HCT116 (cell line): ENCODE measurements at regions not wholly inside any gene's neighbourhood (a gene's known extent, or its start where the extent isn't known, plus 50 kb on each side); places are given as distances from the start of the nearest gene placed in this dataset.

ENCODE experiments used
- ATAC-seq: fragments of 200-7000 bp; cut with Tn5 transposase; 2 replicates; pipeline ENCODE4 v1.9.1; 2020; ENCODE audit warnings: mild to moderate bottlenecking, moderate library complexity
- BruUV-seq: library from RNA; stranded (reverse); fragments of 400-500 nt; replicated peaks from 2 replicates; lab custom pipeline; 2021; lab: Mats Ljungman, UMichigan
- CTCF ChIA-PET: fragments of 300-600 bp; sonication (Branson Sonifier 250); formaldehyde crosslinking; loops from one replicate; lab custom pipeline; 2021; ENCODE audit warnings: antibody characterized with exemption; lab: Charles Lee
- POLR2A ChIA-PET: fragments of 300-600, 350-600 bp; sonication (Branson Sonifier 250); formaldehyde crosslinking; loops from one replicate; lab custom pipeline; 2021; ENCODE audit warnings: antibody characterized with exemption; lab: Charles Lee
- RAD21 ChIA-PET, 2 experiments: fragments of 300-600 bp; sonication (Branson Sonifier 250); formaldehyde crosslinking; loops; one replicate each; lab custom pipeline; 2023; ENCODE audit warnings: low total read pairs in 2 of 2; ENCODE audit not compliant: uncharacterized antibody in 2 of 2, unreplicated experiment in 2 of 2, low non-redundant PET in 1 of 2; lab: Charles Lee
- DNase-seq: peaks from one replicate; pipeline ENCODE4 v3.0.0-alpha.2; 2010; ENCODE audit warnings: low read depth, low spot score
- H2AFZ ChIP-seq: fragments of 200-600 bp; shearing (Covaris generic), sonication (generic); 2 replicates; pipeline ENCODE4 v1.6.1; 2017; ENCODE audit warnings: low read depth, mixed run types, mixed read lengths, antibody characterized with exemption, low read length; ENCODE audit not compliant: poor library complexity, severe bottlenecking
- H3K27ac ChIP-seq: 2 replicates; pipeline ENCODE4 v1.5.1; 2012; ENCODE audit warnings: low read depth, low read length
- H3K27me3 ChIP-seq: fragments of 200-600 bp; sonication (generic); 2 replicates; pipeline ENCODE4 v1.6.1; 2016; ENCODE audit warnings: mixed run types, low read length, mixed read lengths; ENCODE audit not compliant: insufficient read depth
- H3K36me3 ChIP-seq, 2 experiments: fragments of 200-500 bp in 1 of 2; fragments of 200-600 bp in 1 of 2; sonication (Bioruptor generic) in 1 of 2; sonication (generic) in 1 of 2; 2 replicates each; pipeline versions ENCODE4 v1.5.1 to v1.6.1; 2014 to 2016; ENCODE audit warnings: low read length in 2 of 2, inconsistent platforms in 1 of 2, mixed read lengths in 1 of 2, mixed run types in 1 of 2; ENCODE audit not compliant: insufficient read depth in 2 of 2, control insufficient read depth in 1 of 2
- H3K4me1 ChIP-seq, 2 experiments: fragments of 200-600 bp in 1 of 2; sonication (generic) in 1 of 2; 2 replicates each; pipeline versions ENCODE4 v1.5.1 to v1.6.1; 2012 to 2017; ENCODE audit warnings: low read length in 2 of 2, inconsistent platforms in 1 of 2, mild to moderate bottlenecking in 1 of 2, mixed read lengths in 1 of 2, mixed run types in 1 of 2, moderate library complexity in 1 of 2; ENCODE audit not compliant: insufficient read depth in 2 of 2, control insufficient read depth in 1 of 2
- H3K4me2 ChIP-seq: fragments of 200-600 bp; sonication (generic); 2 replicates; pipeline ENCODE4 v1.6.1; 2017; ENCODE audit warnings: mixed run types, low read length, mixed read lengths
- H3K4me3 ChIP-seq, 2 experiments: fragments of 200-600 bp in 1 of 2; sonication (generic) in 1 of 2; replicated peaks in 1 of 2; 2 replicates each; pipeline ENCODE4 v1.5.1; 2011 to 2016; ENCODE audit warnings: low read length in 2 of 2, control low read depth in 1 of 2, low read depth in 1 of 2, mild to moderate bottlenecking in 1 of 2, mixed read lengths in 1 of 2, mixed run types in 1 of 2
- H3K79me2 ChIP-seq: fragments of 200-600 bp; sonication (generic); 2 replicates; pipeline ENCODE4 v1.6.1; 2017; ENCODE audit warnings: mild to moderate bottlenecking, mixed run types, low read length, moderate library complexity, mixed read lengths; ENCODE audit not compliant: insufficient read depth
- H3K9ac ChIP-seq: fragments of 200-600 bp; sonication (generic); 2 replicates; pipeline ENCODE4 v1.6.1; 2016; ENCODE audit warnings: low read length, mixed read lengths
- H3K9me2 ChIP-seq: fragments of 200-600 bp; sonication (generic), shearing (Covaris generic); 2 replicates; pipeline ENCODE4 v1.6.1; 2017; ENCODE audit warnings: mixed run types, mild to moderate bottlenecking, moderate library complexity; ENCODE audit not compliant: insufficient read depth
- H3K9me3 ChIP-seq, 2 experiments: fragments of 200-500 bp in 1 of 2; fragments of 200-600 bp in 1 of 2; sonication (Bioruptor generic) in 1 of 2; sonication (generic) in 1 of 2; 2 replicates each; pipeline ENCODE4 v1.6.1; 2014 to 2017; ENCODE audit warnings: low read length in 2 of 2, mixed read lengths in 2 of 2, inconsistent platforms in 1 of 2, low read depth in 1 of 2, mild to moderate bottlenecking in 1 of 2, mixed run types in 1 of 2, moderate library complexity in 1 of 2; ENCODE audit not compliant: control insufficient read depth in 1 of 2, insufficient read depth in 1 of 2
- H4K20me1 ChIP-seq: fragments of 200-600 bp; sonication (generic), shearing (Covaris generic); 2 replicates; pipeline ENCODE4 v1.6.1; 2017; ENCODE audit warnings: mixed run types, mild to moderate bottlenecking, moderate library complexity; ENCODE audit not compliant: insufficient read depth
- CBX3 ChIP-seq: IDR thresholded peaks from 2 replicates; pipeline ENCODE4 v1.6.1; 2012; ENCODE audit warnings: low read depth
- CEBPB ChIP-seq: IDR thresholded peaks from 2 replicates; pipeline ENCODE4 v1.6.1; 2012; ENCODE audit warnings: low read depth
- CTCF ChIP-seq, 3 experiments: fragments of 200-600 bp in 1 of 3; sonication (generic) in 1 of 3; IDR thresholded peaks in 2 of 3; conservative IDR thresholded peaks in 1 of 3; 2 replicates each; pipeline ENCODE4 v1.5.1; 2012 to 2017; ENCODE audit warnings: low read depth in 2 of 3, low read length in 2 of 3, antibody characterized with exemption in 1 of 3, borderline replicate concordance in 1 of 3, control low read depth in 1 of 3, mild to moderate bottlenecking in 1 of 3, mixed read lengths in 1 of 3, mixed run types in 1 of 3, moderate library complexity in 1 of 3; ENCODE audit not compliant: insufficient read depth in 1 of 3
- EGR1 ChIP-seq: IDR thresholded peaks from 2 replicates; pipeline ENCODE4 v1.6.1; 2012; ENCODE audit warnings: low read depth
- ELF1 ChIP-seq: IDR thresholded peaks from 2 replicates; pipeline ENCODE4 v1.6.1; 2012; ENCODE audit warnings: low read depth, borderline replicate concordance
- EZH2 ChIP-seq: fragments of 200-600 bp; sonication (generic); IDR thresholded peaks from 2 replicates; pipeline ENCODE4 v1.6.1; 2017; ENCODE audit warnings: antibody characterized with exemption, mixed run types
- JUND ChIP-seq: IDR thresholded peaks from 2 replicates; pipeline ENCODE4 v1.6.1; 2012
- POLR2A ChIP-seq: IDR thresholded peaks from 2 replicates; pipeline ENCODE4 v1.7.0; 2011; ENCODE audit warnings: borderline replicate concordance; ENCODE audit not compliant: insufficient read depth, insufficient read length; ENCODE audit errors: extremely low read depth
- POLR2AphosphoS5 ChIP-seq: IDR thresholded peaks from 2 replicates; pipeline ENCODE4 v1.6.1; 2011; ENCODE audit warnings: mild to moderate bottlenecking, low read depth, low read length, moderate library complexity
- RAD21 ChIP-seq: IDR thresholded peaks from 2 replicates; pipeline ENCODE4 v1.6.1; 2012; ENCODE audit warnings: low read depth, mild to moderate bottlenecking
- REST ChIP-seq: IDR thresholded peaks from 2 replicates; pipeline ENCODE4 v1.6.1; 2012; ENCODE audit warnings: low read depth
- SIN3A ChIP-seq: IDR thresholded peaks from 2 replicates; pipeline ENCODE4 v1.6.1; 2012; ENCODE audit warnings: low read depth
- SP1 ChIP-seq: IDR thresholded peaks from 2 replicates; pipeline ENCODE4 v1.6.1; 2012; ENCODE audit warnings: low read depth
- SRF ChIP-seq: IDR thresholded peaks from 2 replicates; pipeline ENCODE4 v1.6.1; 2012; ENCODE audit warnings: low read depth
- TCF7L2 ChIP-seq: IDR thresholded peaks from 2 replicates; pipeline ENCODE4 v1.7.0; 2011; ENCODE audit warnings: borderline replicate concordance, inconsistent platforms; ENCODE audit not compliant: insufficient read depth, insufficient read length; ENCODE audit errors: extremely low read depth
- ZBTB33 ChIP-seq: IDR thresholded peaks from 2 replicates; pipeline ENCODE4 v1.6.1; 2011; ENCODE audit warnings: mild to moderate bottlenecking, low read length, moderate library complexity; ENCODE audit not compliant: insufficient replicate concordance; ENCODE audit errors: extremely low read depth
- ZFX ChIP-seq: fragments of 450-650 bp; IDR thresholded peaks from 2 replicates; pipeline ENCODE4 v1.6.1; 2017
- ZNF274 ChIP-seq: fragments of 200-500 bp; sonication (Bioruptor generic); IDR thresholded peaks from 2 replicates; pipeline ENCODE4 v1.6.1; 2014; ENCODE audit warnings: mild to moderate bottlenecking, low read depth, low read length, inconsistent platforms
- intact Hi-C: fragments of 100-400 bp; cut with micrococcal nuclease; formaldehyde crosslinking; loops from 2 replicates; pipeline ENCODE4 v1.10.0; 2022
- TF ChIP-seq, protein P1 (sequence below): IDR thresholded peaks from 2 replicates; pipeline ENCODE4 v1.6.1; 2012

DNA sequence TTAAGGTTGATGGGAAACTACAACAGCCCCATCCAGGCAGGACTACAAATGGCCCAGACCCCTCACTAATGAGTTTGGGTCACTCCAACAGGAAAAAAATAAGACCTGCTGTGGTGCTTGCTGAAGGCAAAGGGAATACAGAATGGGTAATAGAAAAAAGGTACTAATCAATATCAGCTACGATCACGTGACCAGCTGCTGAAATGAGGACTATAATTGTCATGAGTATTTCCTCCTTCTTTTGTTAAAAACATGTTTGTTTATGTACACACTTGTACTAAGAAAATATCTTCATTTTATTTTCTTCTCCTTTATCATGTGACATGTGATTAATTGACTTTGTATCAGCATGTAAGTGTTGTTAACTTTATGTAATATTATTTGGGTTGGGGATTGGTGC is 199.9 kb downstream of the GJA1 start:
- ChIA-PET RAD21 (no interaction called here), POLR2A (no interaction called here), CTCF (no interaction called here)
- no peak overlapping the region for H2AFZ ChIP-seq
- no peak overlapping the region for H3K9ac ChIP-seq
- H3K9me2 ChIP-seq = no peaks in the 10 kb centered on the region
- no peak for DNase-seq
- no peaks in the 10 kb centered on the region for H3K27me3 ChIP-seq
- TF ChIP-seq EZH2 (no peak), RAD21 (no peak), EGR1 (no peak), POLR2AphosphoS5 (no peak), SP1 (no peak), SRF (no peak), SIN3A (no peak), TCF7L2 (no peak), ELF1 (no peak), ZBTB33 (no peak), REST (no peak), CTCF (IDR thresholded peaks at IDR 0.05 in 2 of 3, conservative IDR thresholded peaks at IDR 0.05 in 1 of 3; ENCODE audit: borderline replicate concordance in 1 of 3, insufficient read depth in 1 of 3, low read depth in 2 of 3, low read length in 2 of 3) (no peak), POLR2A (no peak), ZNF274 (no peak), CBX3 (no peak), ZFX (no peak), CEBPB (no peak), JUND (no peak)
- TF ChIP-seq, protein P1, sequence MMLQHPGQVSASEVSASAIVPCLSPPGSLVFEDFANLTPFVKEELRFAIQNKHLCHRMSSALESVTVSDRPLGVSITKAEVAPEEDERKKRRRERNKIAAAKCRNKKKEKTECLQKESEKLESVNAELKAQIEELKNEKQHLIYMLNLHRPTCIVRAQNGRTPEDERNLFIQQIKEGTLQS = no peak
- no peaks in the 10 kb centered on the region for H4K20me1 ChIP-seq
- no peaks in the 10 kb centered on the region for H3K9me3 ChIP-seq
- BruUV-seq = no TSS peak
- intact Hi-C loops = no loop called here
- no peaks in the 10 kb centered on the region for H3K79me2 ChIP-seq
- no peak overlapping the region for H3K4me3 ChIP-seq
- no peaks in the 10 kb centered on the region for H3K4me1 ChIP-seq
- no peaks in the 10 kb centered on the region for H3K36me3 ChIP-seq
- H3K4me2 ChIP-seq = no peak overlapping the region
- ATAC-seq = no peak
- no peak overlapping the region for H3K27ac ChIP-seq
